ENCODE measurements at regions not wholly inside any gene's neighbourhood (a gene's known extent, or its start where the extent isn't known, plus 50 kb on each side); places are given as distances from the start of the nearest gene placed in this dataset.
"Not testable (repeated sequence)": the region's sequence is repeated elsewhere in the genome, so short reads cannot be mapped to it uniquely, and the experiment has no call there.

DNA sequence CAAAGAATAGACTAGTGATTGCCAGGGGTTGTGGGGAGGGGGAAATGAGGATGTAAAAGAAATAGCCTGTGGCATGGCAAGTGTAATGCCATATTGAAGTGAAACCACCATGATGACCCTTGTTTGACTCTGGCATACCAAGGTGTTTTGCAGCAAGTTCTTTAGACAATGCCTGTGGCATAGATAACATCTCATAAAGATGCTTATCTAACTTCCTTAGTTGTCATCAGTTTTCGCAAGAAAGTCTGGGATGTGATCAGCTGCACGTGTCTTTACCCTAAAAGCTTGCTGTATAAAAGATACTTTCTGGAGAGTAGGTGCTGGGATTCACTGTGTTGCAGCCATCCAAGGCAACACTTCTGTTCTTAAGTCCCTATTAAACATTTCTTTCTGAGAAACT lies 176.1 kb upstream of the MAGEB16 start:
- H3K9ac ChIP-seq (ENCODE audit: low read length in 3 of 3), result no peak overlapping the region
- intact Hi-C loops (cut with DNase I), result no loop called here
- H3K9me3 ChIP-seq (ENCODE audit: control insufficient read depth in 2 of 3, insufficient read depth in 1 of 3, low read length in 3 of 3), result no peaks in the 10 kb centered on the region
- H3K4me1 ChIP-seq (ENCODE audit: control insufficient read depth in 2 of 3, insufficient read depth in 2 of 3, low read depth in 1 of 3, low read length in 3 of 3), result no peaks in the 10 kb centered on the region
- FAIRE-seq (no peak), DNase-seq (no peak)
- H3K27ac ChIP-seq (ENCODE audit: low read depth in 2 of 2, low read length in 2 of 2), result no peak overlapping the region
- no peak overlapping the region for H3K4me3 ChIP-seq (ENCODE audit: low read length in 3 of 3)
- H3K27me3 ChIP-seq (ENCODE audit: control insufficient read depth, insufficient read depth, low read length), result no peaks in the 10 kb centered on the region
- H3K36me3 ChIP-seq (ENCODE audit: control insufficient read depth in 2 of 3, insufficient read depth in 3 of 3, low read length in 3 of 3), result no peaks in the 10 kb centered on the region
- TF ChIP-seq, protein P1, sequence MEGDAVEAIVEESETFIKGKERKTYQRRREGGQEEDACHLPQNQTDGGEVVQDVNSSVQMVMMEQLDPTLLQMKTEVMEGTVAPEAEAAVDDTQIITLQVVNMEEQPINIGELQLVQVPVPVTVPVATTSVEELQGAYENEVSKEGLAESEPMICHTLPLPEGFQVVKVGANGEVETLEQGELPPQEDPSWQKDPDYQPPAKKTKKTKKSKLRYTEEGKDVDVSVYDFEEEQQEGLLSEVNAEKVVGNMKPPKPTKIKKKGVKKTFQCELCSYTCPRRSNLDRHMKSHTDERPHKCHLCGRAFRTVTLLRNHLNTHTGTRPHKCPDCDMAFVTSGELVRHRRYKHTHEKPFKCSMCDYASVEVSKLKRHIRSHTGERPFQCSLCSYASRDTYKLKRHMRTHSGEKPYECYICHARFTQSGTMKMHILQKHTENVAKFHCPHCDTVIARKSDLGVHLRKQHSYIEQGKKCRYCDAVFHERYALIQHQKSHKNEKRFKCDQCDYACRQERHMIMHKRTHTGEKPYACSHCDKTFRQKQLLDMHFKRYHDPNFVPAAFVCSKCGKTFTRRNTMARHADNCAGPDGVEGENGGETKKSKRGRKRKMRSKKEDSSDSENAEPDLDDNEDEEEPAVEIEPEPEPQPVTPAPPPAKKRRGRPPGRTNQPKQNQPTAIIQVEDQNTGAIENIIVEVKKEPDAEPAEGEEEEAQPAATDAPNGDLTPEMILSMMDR (IDR thresholded peaks at IDR 0.05; ENCODE audit: borderline replicate concordance, extremely low read depth, insufficient read depth), result no peak

DNA sequence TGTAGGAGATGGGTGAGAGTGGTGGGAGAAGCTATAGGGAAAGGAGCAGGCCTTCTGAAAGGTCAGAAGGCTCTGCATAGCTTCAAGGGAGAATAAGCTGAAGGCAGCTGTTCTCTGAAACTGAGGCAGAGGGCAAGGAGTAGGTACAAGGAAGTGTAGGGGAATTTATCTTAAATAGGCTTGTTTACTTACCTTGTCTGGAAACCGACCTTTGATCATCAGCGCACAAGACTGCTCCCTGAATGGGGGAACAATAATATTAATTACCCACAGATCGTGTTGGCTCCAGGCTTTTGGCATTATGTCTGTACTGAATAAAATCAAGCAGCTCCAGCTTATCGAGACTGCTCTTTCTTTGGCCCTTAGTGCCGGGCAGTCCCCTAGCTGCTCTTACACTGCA lies 175.5 kb upstream of the MAGEB16 start:
- intact Hi-C loops (cut with DNase I), result no loop called here
- TF ChIP-seq, protein P1 (IDR thresholded peaks at IDR 0.05; ENCODE audit: borderline replicate concordance, extremely low read depth, insufficient read depth), result no peak
- no peak for FAIRE-seq

DNA sequence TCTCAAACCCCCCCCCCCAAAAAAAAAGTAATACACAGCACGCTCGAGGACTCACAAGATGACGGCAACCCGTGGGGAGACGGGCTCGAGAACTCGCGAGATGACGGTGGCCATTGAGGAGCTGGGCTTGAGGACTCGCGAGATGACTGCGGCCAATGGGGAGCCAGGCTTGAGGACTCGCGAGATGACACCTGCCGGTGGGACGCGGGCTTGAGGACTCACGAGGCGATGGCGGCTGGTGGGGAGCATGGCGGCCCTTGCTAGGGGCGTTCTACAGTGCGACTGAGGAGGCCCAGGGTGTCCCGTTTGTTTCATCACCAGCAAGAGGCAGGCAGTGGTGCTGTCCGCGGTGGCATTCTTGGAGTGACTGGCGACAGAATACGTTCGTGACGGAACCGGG lies 172.4 kb upstream of the MAGEB16 start:
- TF ChIP-seq, protein P1 (IDR thresholded peaks at IDR 0.05; ENCODE audit: borderline replicate concordance, extremely low read depth, insufficient read depth), result no peak
- DNase-seq (no peak), FAIRE-seq (no peak)
- no peak overlapping the region for H3K27ac ChIP-seq (ENCODE audit: low read depth in 2 of 2, low read length in 2 of 2)
- H3K9ac ChIP-seq (ENCODE audit: low read length in 3 of 3), result no peak overlapping the region
- no peaks in the 10 kb centered on the region for H3K27me3 ChIP-seq (ENCODE audit: control insufficient read depth, insufficient read depth, low read length)
- intact Hi-C loops (cut with DNase I), result no loop called here
- no peaks in the 10 kb centered on the region for H3K9me3 ChIP-seq (ENCODE audit: control insufficient read depth in 2 of 3, insufficient read depth in 1 of 3, low read length in 3 of 3)
- H3K4me3 ChIP-seq (ENCODE audit: low read length in 3 of 3), result no peak overlapping the region
- no peaks in the 10 kb centered on the region for H3K36me3 ChIP-seq (ENCODE audit: control insufficient read depth in 2 of 3, insufficient read depth in 3 of 3, low read length in 3 of 3)
- no peaks in the 10 kb centered on the region for H3K4me1 ChIP-seq (ENCODE audit: control insufficient read depth in 2 of 3, insufficient read depth in 2 of 3, low read depth in 1 of 3, low read length in 3 of 3)

More for the DNA sequence above, 175.5 kb upstream of the MAGEB16 start:
- Histone ChIP-seq H3K4me3 (ENCODE audit: low read length in 3 of 3) (no peak overlapping the region), H3K27me3 (ENCODE audit: control insufficient read depth, insufficient read depth, low read length) (no peaks in the 10 kb centered on the region), H3K4me1 (ENCODE audit: control insufficient read depth in 2 of 3, insufficient read depth in 2 of 3, low read depth in 1 of 3, low read length in 3 of 3) (no peaks in the 10 kb centered on the region), H3K27ac (ENCODE audit: low read depth in 2 of 2, low read length in 2 of 2) (no peak overlapping the region), H3K36me3 (ENCODE audit: control insufficient read depth in 2 of 3, insufficient read depth in 3 of 3, low read length in 3 of 3) (no peaks in the 10 kb centered on the region), H3K9me3 (ENCODE audit: control insufficient read depth in 2 of 3, insufficient read depth in 1 of 3, low read length in 3 of 3) (no peaks in the 10 kb centered on the region), H3K9ac (ENCODE audit: low read length in 3 of 3) (no peak overlapping the region)
- no peak for DNase-seq

DNA sequence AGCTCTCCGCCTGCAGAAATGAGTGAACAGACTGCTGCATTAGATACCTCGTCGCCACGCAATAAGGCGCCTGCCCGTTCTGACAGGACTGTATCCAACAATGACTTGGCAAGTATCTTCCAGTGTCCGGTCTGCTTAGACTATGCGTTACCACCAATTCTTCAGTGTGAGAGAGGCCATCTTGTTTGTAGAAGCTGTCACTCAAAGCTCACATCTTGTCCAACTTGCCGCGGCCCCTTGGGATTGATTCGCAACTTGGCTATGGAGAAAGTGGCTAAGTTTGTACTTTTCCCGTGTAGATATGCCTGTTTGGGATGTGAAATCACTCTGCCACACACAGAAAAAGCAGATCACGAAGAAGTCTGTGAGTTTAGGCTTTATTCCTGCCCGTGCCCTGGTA lies 172.0 kb upstream of the MAGEB16 start:
- no peak for FAIRE-seq
- Histone ChIP-seq H3K36me3 (ENCODE audit: control insufficient read depth in 2 of 3, insufficient read depth in 3 of 3, low read length in 3 of 3) (no peaks in the 10 kb centered on the region), H3K9me3 (ENCODE audit: control insufficient read depth in 2 of 3, insufficient read depth in 1 of 3, low read length in 3 of 3) (no peaks in the 10 kb centered on the region), H3K4me3 (ENCODE audit: low read length in 3 of 3) (no peak overlapping the region), H3K4me1 (ENCODE audit: control insufficient read depth in 2 of 3, insufficient read depth in 2 of 3, low read depth in 1 of 3, low read length in 3 of 3) (no peaks in the 10 kb centered on the region), H3K27me3 (ENCODE audit: control insufficient read depth, insufficient read depth, low read length) (no peaks in the 10 kb centered on the region), H3K9ac (ENCODE audit: low read length in 3 of 3) (no peak overlapping the region), H3K27ac (ENCODE audit: low read depth in 2 of 2, low read length in 2 of 2) (no peak overlapping the region)
- DNase-seq, result no peak
- intact Hi-C loops (cut with DNase I), result no loop called here
- TF ChIP-seq, protein P1 (IDR thresholded peaks at IDR 0.05; ENCODE audit: borderline replicate concordance, extremely low read depth, insufficient read depth), result no peak

DNA sequence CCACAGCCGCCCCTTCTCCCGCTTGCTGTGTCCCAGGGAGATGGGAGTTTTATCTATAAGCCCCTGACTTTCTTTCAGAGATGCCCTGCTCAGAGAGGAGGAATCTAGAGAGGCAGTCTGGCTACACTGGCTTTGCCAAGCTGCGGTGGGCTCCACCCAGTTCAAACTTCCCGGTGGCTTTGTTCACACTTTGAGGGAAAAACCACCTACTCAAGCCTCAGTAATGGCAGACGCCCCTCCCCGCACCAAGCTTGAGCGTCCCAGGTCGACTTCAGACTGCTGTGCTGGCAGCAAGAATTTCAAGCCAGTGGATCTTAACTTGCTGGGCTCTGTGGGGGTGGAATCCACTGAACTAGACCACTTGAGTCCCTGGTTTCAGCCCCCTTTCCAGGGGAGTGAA lies 162.2 kb upstream of the MAGEB16 start:
- intact Hi-C loops (cut with DNase I); H3K36me3 ChIP-seq (ENCODE audit: control insufficient read depth in 2 of 3, insufficient read depth in 3 of 3, low read length in 3 of 3); FAIRE-seq; H3K9ac ChIP-seq (ENCODE audit: low read length in 3 of 3); DNase-seq; H3K27ac ChIP-seq (ENCODE audit: low read depth in 2 of 2, low read length in 2 of 2); H3K27me3 ChIP-seq (ENCODE audit: control insufficient read depth, insufficient read depth, low read length); H3K4me3 ChIP-seq (ENCODE audit: low read length in 3 of 3); H3K9me3 ChIP-seq (ENCODE audit: control insufficient read depth in 2 of 3, insufficient read depth in 1 of 3, low read length in 3 of 3); H3K4me1 ChIP-seq (ENCODE audit: control insufficient read depth in 2 of 3, insufficient read depth in 2 of 3, low read depth in 1 of 3, low read length in 3 of 3): not testable (repeated sequence)
